ENCODE measurements at regions not wholly inside any gene's neighbourhood (a gene's known extent, or its start where the extent isn't known, plus 50 kb on each side); places are given as distances from the start of the nearest gene placed in this dataset.

DNA sequence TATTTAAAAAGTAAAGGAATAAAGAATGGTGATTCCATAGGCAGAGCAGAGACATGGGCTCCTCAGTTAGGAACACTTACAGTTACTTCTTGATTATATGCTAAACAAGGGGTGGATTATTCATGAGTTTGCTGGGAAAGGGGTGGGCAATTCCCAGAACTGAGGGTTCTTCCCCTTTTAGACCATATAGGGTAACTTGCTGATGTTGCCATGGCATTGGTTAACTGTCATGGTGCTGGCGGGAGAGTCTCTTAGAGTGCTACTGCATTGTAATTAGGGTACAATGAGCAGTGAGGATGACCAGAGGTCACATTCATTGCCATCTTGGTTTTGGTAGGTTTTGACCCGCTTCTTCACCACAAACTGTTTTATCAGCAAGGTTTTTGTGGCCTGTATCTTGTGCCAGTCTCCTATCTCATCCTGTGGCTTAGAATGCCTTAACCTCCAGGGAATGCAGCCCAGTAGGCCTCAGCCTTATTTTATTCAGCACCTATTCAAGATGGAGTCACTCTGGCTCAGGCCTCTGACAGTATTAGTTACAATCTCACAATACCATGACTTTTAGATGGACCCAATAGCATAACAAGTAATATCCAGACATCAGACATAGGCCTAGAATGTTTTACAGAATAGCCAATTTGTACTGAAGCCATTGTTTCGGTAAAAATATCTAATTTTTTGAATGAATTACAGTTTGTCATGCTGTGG lies 106.8 kb downstream of the ZBTB18 start:
- DNase-seq = no peak

GRCh38 chr1:244159646-244160045 lies 108.6 kb downstream of the ZBTB18 start:
- DNase-seq = no peak

DNA sequence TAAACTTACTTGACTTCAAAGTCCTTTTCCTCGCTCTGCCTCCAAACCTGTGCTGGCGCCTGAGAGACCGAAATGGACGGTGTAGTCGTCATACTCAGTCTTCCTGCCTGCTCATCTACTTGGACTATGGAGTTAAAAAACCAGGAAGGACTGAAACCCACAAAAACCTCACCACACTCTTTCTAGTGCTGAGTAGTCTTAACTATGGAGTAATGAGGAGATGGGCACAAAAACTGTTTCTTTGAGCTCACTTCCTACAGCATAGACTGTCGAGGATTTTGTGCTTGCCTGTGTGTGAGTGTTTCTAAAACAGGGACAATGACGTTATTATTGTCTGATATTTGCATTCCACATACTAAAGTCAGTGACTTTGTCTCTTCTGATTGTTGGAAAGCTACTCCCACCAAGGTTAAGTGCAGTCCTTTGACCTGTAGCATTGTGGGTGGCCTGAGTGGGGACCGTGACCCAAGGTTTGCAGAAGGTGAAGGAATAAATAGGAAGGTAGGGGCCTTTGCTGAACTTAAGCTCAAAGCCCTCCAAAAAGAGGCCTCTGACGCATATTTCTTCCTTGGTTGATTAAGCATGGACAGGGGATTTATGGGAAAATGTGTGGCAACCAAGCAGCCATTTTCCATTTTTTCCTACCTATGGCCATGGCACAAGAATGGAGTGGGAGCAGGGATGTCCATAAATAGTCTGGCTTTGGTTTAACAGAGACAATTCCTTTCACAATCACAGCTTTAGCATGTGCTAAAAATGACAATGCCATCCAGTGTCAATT lies 109.6 kb downstream of the ZBTB18 start:
- DNase-seq = no peak

- no peak for DNase-seq
Measured at GRCh38 chr1:244161236-244161510, 110.1 kb downstream of the ZBTB18 start.

- DNase-seq = peak; percentile 51
Measured at GRCh38 chr1:244162786-244163530, 111.9 kb downstream of the ZBTB18 start.

GRCh38 chr1:244163861-244164510 lies 112.9 kb downstream of the ZBTB18 start:
- DNase-seq = peak; percentile 98

- no peak for DNase-seq
Measured at GRCh38 chr1:244164511-244164890, 113.4 kb downstream of the ZBTB18 start.

DNA sequence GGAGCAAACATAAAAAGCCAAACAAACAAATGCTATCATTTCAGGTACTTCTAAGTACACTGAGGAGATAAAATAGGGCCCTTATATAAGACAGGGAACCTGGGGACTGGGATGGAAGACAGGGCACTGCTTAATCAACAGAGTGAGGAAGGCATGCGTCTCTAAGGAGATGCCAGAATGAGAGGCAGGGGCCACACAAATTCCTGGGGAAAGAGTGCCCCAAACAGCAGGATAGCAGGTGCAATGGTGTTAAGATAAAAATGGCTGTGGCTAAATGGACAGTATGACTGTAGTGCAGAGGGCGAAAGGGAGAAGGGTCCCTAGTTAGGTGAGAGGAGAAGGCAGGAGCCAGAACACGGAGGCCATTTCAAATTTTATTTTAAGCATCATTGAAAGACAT lies 113.9 kb downstream of the ZBTB18 start:
- DNase-seq = no peak

DNA sequence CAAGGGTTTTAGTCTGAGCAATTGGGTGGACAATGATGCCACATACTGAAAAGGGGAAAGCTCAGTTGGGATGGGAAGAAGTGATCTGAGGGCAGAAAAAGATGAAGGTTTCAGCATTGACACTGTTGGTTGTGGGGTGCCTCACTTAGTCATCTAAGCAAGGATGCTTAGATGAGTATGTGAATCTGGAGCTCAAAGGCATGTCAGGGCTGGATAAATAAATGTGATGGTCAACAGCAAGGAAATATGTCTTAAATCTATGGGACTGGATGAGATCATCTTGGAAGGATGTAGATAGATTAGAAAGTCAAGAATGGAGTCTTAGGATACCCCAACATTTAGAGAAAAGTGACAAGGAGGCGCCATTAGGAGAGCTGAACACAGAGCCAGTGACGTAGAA lies 114.6 kb downstream of the ZBTB18 start:
- DNase-seq = peak; percentile 13

DNA sequence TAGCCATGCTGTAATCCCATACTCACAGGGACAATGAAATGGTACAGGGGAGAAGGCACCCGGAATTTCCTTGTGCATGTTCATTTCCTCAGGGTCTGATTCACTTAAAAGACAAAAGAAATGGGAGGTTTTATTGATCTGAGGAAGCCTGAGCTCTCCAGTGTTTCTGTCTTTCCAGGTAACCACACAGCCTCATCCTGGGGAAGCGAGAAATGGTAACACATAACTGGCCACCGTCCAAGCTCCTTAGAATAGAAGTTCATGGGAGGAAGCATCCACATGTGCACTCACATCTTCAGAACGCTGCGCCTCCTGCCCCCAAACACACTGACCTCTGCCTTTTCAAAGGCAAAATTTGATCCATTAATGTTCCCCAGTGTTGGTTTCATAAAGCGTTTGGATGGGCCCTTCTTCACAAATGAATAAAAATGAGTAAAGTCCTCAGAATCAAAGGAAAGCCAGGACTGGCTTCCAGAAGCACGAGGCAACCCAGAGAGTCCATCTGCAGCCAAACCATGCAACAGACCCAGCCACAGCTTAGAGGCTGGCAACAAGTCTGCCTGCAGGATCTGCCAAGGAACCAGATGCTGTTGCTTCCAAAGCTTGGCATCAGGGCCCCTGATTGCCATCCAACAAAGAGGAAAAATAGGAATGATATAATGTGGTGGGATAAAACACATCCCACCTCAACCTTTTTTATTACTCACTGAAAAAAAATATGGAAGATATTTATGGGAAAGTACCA lies 120.3 kb downstream of the ZBTB18 start:
- DNase-seq = no peak

GRCh38 chr1:244173240-244173639 lies 122.2 kb downstream of the ZBTB18 start:
- DNase-seq = no peak

- DNase-seq = no peak
Measured at GRCh38 chr1:244173769-244174168, 122.7 kb downstream of the ZBTB18 start.

DNA sequence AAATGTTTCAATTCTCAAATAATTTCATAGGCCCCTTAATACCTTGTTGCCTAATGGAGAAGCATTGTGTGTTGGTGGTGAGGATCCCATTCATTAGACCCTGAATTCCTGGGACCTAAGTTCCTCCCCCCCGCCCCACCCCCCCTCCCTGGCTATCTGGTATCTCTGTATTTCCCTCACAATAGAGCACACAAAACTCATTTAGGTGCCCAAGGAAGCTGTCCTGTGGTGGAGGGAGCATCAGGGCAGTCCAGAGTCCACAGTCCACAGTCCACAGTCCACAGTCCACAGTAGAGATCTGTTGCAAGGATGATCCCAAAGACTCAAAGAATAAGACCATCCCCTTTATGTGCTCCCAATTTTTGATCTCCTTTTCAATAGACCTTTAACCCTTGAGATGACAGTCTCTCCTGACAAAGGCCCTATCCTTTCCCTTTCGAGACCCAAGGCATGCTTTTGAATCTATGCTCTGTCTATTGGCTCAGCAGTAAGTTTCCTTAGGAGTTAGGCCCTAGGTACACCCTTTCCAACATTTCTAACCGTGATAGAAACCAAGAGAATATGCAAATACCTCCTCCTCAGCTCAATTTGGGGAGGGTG lies 123.9 kb downstream of the ZBTB18 start:
- DNase-seq = no peak

DNA sequence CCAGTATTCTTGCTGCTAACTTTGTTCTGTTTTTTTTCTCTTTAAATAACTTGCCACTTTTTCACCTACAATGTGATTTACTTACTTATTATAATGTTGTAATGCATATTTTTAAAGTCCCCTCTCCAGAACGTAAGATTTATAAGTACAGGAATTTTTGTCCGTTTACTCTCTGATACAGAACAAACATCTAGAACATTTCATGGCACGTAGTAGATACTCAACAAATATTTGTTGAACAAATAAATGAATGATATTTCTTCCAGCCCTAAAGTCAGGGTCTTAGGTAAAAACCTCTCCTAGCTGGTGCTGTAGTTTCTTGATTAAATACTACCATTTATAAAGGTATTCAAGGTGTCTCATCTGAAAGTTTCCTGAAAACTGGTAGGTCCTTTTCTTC lies 125.1 kb downstream of the ZBTB18 start:
- DNase-seq = no peak

GRCh38 chr1:244180256-244180655 lies 129.2 kb downstream of the ZBTB18 start:
- DNase-seq = peak; percentile 13

GRCh38 chr1:244181867-244182266 lies 130.8 kb downstream of the ZBTB18 start:
- no peak for DNase-seq

DNA sequence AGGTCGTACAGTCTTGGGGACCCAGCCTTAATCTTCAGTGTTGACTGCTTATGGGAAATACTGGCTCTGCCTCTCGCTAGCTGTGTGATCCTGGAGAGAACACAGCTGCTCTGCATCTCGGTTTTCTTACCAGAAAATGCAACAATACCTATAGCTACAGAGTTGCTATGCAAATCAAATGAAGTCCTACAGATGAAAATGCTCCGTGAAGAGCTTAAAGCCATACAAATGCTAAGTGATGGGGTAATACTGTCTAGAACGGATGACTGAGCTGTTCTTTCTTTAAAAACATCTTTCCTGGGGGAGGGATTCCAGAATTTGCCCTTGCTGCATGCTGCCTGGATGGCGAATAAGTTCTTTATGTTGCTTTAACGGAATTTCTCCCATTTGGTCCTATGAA lies 132.0 kb downstream of the ZBTB18 start:
- no peak for DNase-seq

DNA sequence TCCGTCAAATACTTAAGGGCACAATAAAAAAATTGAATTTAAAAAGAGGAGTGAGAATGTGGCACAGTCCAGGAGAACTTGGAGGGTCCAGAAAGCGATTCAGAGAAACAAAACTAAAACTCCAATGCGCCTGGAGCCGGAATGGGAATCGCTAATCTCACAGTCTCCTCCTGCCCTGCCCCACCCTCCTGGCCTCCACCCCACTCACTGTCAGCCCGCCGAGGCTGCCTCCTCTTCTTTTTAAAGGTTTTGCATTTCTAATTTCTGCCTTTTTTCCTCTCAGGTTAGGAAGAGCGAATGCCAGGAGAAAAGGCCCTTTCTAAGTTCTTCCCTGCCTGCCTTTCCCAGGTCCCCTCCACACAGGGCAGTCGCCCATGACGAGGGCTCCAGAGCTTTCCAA lies 135.3 kb downstream of the ZBTB18 start:
- no peak for DNase-seq

GRCh38 chr1:244187310-244187709 lies 136.2 kb downstream of the ZBTB18 start:
- DNase-seq = no peak

GRCh38 chr1:244191581-244191980 lies 140.5 kb downstream of the ZBTB18 start:
- DNase-seq = no peak

DNA sequence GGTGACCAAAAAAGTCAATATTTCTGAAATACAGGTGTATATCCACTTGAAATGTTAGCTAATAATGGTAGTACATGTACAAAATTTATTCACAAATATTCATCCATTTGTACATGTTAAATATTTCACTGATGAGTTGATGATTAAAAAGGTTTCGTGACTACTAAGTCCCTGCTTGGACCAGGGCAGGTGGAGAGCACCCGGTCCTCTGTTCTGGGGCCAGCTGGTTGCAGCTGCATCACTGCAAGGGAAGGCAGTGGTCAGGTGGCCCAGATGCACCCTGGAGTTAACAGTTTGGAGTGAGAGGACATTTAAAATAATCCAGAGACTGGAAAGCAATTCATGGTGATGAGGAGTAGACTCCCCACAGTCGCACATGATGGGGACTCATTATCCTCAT lies 141.2 kb downstream of the ZBTB18 start:
- DNase-seq = no peak

- DNase-seq = no peak
Measured at GRCh38 chr1:244196571-244197285, 145.6 kb downstream of the ZBTB18 start.

Data from EL (cell line).